C4-2B (cell line): ENCODE measurements at regions not wholly inside any gene's neighbourhood (a gene's known extent, or its start where the extent isn't known, plus 50 kb on each side); places are given as distances from the start of the nearest gene placed in this dataset.

Source experiments
- H3K27ac ChIP-seq: fragments of 450-650 bp; 2 replicates; pipeline ENCODE4 v1.5.1; 2017
- CTCF ChIP-seq: fragments of 450-650 bp; conservative IDR thresholded peaks from 2 replicates; pipeline ENCODE4 v1.5.1; 2017; ENCODE audit warnings: mild to moderate bottlenecking
- ZFX ChIP-seq: fragments of 450-650 bp; IDR thresholded peaks from 2 replicates; pipeline ENCODE4 v1.6.1; 2017

- no peak overlapping the region for H3K27ac ChIP-seq
- no peak for TF ChIP-seq ZFX
- TF ChIP-seq CTCF: no peak
These were observed 195.5 kb downstream of the DRD1 start for GRCh38 chr5:175248416-175248905.

DNA sequence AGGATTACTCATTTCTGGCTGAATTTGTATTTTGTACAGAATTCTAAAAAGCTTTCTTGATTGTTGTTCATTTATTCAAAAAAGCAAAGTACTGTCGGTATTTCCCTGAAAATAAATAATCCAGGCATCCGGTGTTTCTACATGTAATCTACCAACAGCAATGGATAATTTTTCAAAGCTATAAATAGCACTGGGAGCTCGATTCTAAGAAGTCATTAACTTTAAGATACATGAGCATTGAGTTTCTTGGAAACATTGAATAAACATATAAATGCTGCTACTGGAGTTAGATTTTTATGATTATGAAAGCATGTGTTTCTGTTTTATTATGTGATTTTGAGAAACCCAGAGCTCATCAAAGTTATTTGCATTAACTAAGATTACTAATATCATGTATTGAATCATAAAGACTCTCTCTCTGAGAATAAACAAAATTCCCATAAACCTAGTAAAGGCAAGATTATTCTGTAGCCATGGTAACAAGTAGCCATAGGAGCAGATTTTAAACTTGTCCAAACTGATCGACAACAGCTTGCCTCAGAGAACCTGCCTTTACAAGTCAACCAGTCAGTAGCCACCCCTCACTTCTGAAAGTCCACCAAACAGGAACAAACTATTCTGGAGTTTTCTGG lies 197.0 kb downstream of the DRD1 start:
- H3K27ac ChIP-seq: no peak overlapping the region
- TF ChIP-seq ZFX: no peak
- TF ChIP-seq CTCF: no peak

DNA sequence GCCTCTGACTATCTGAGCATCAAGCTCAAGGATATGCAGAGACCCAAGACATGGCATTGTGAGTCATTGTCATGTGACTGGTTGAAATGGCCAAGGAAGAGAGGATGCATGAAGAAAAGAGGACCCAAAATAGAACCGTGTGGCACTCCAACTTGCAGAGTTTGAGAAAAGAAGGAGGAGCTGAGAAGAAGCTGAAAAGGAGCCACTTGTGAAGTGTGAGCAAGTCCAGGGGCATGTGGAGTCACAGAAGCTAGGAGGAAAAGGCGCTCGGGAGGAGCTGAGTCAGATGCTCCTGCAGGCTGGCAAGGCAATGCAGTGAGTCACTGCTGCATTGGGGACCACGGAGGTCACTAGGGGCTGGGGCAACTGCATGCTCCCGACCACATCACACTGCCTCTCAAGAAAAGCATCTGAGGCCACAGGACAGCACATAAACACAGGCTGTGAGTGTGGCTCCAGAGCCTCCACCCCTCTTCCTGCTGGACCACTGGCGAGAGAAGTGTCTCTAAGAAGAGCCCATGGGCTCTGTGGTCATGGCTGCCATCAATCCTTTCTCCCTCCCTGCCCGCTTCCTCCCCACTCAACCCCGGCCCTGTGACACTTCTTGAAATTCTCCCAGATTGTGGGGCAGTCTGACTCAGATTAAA lies 197.6 kb downstream of the DRD1 start:
- TF ChIP-seq ZFX (no peak), CTCF (no peak)
- H3K27ac ChIP-seq: no peak overlapping the region

DNA sequence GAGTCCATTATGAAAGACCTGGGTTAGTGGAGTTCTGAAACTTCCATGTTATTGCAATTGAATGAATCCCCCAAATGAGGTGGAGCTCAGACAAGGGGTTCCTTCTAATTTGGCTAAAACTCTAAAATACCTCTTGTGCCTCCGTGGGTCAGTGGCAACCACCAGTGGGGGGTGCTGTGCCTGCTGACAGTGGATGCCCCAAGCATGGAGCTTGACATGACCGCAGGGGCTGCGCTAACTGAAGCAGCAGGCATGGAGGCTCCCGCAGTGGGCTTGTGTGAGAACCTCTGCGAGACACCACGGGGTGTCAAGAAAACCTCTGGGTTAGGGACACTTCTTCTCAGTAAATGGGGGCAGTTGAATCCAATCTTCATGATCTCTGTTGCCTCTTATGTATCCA lies 200.5 kb downstream of the DRD1 start:
- TF ChIP-seq CTCF (no peak; the same call in 1 of the 2 replicates), ZFX (no peak)
- no peak overlapping the region for H3K27ac ChIP-seq

DNA sequence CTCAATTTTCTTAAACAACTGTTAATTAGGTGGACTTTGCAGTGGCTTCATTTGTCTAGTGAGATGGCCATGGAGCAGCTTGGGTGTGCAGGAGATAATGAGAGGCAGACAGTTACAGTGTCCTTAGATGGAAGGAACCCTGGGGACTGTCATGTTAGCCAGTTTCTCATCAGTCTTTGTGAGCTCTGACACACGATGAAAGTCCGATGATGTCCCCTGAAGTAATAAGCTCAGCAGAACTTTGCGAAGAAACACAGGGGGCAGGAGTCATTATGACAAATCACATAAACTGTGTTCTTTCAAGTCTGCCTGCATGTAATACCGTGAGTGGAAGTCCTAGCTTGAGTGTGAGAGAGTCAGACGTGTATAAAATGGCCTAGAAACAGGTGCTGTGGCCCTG lies 201.8 kb downstream of the DRD1 start:
- TF ChIP-seq ZFX: no peak
- no peak for TF ChIP-seq CTCF
- no peak overlapping the region for H3K27ac ChIP-seq

DNA sequence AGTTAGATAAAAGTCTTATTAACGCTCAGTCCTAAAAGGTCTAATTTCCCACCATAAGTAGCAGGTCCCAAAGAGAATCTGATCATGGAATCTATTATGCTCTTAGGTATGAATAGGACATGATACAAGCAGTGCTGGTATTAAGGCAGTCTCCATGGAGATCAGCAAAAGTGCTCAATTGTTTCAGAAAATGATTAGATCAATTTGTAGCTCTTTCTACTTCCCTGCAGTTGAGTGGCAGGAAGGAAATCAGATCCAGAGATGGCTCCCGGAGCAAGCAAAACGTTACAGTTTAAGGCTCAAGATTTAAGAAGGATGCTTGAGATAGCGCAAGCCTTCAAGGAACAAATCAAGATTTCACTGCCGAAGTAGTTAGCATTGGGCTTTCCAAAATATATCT lies 205.7 kb downstream of the DRD1 start:
- H3K27ac ChIP-seq: no peak overlapping the region
- no peak for TF ChIP-seq ZFX
- TF ChIP-seq CTCF: no peak

GRCh38 chr5:175236176-175236575 lies 207.8 kb downstream of the DRD1 start:
- no peak for TF ChIP-seq CTCF
- TF ChIP-seq ZFX: no peak
- no peak overlapping the region for H3K27ac ChIP-seq
